SU-DHL-6 (cell line): ENCODE measurements at regions not wholly inside any gene's neighbourhood (a gene's known extent, or its start where the extent isn't known, plus 50 kb on each side); places are given as distances from the start of the nearest gene placed in this dataset.

Source experiments
- H2AFZ ChIP-seq: fragments of 200-600 bp; sonication (generic); 2 replicates; pipeline ENCODE4 v1.6.1; 2014; ENCODE audit warnings: low read depth, mild to moderate bottlenecking, moderate library complexity, mixed read lengths, antibody characterized with exemption, low read length; ENCODE audit not compliant: severe bottlenecking
- H3F3A ChIP-seq: fragments of 200-600 bp; shearing (Covaris generic); 2 replicates; pipeline ENCODE4 v1.6.0; 2016; ENCODE audit warnings: antibody characterized with exemption, mild to moderate bottlenecking; ENCODE audit not compliant: insufficient read depth
- H3K27ac ChIP-seq: fragments of 200-600 bp; sonication (generic); 2 replicates; pipeline ENCODE4 v1.5.1; 2016; ENCODE audit warnings: low read depth, mild to moderate bottlenecking, low read length, moderate library complexity, mixed read lengths
- H3K27me3 ChIP-seq: fragments of 200-600 bp; sonication (generic), shearing (Covaris generic); 2 replicates; pipeline ENCODE4 v1.6.0; 2014; ENCODE audit warnings: mild to moderate bottlenecking, low read length
- H3K36me3 ChIP-seq: fragments of 200-600 bp; sonication (generic); 2 replicates; pipeline ENCODE4 v1.6.1; 2014; ENCODE audit warnings: mild to moderate bottlenecking, low read length, mixed read lengths
- H3K4me2 ChIP-seq: fragments of 300-600, 200-600 bp; shearing (Covaris generic), sonication (generic); 2 replicates; pipeline ENCODE4 v1.6.0; 2014; ENCODE audit warnings: low read length, low read depth, mild to moderate bottlenecking; ENCODE audit not compliant: poor library complexity, severe bottlenecking
- H3K4me3 ChIP-seq: fragments of 200-600 bp; sonication (generic); 2 replicates; pipeline ENCODE4 v1.5.1; 2014; ENCODE audit warnings: antibody characterized with exemption, low read length, mild to moderate bottlenecking, mixed read lengths; ENCODE audit not compliant: insufficient read depth, poor library complexity, severe bottlenecking
- H3K79me2 ChIP-seq: fragments of 200-600 bp; sonication (generic); 2 replicates; pipeline ENCODE4 v1.6.1; 2014; ENCODE audit warnings: mild to moderate bottlenecking, low read length, moderate library complexity; ENCODE audit not compliant: insufficient read depth
- H3K9ac ChIP-seq: fragments of 200-600 bp; sonication (generic); 2 replicates; pipeline ENCODE4 v1.7.0; 2014; ENCODE audit warnings: mild to moderate bottlenecking, low read length
- H3K9me2 ChIP-seq: fragments of 200-600 bp; sonication (generic); replicated peaks from 2 replicates; pipeline ENCODE4 v1.6.1; 2014; ENCODE audit warnings: low read length; ENCODE audit not compliant: insufficient read depth
- H3K9me3 ChIP-seq: fragments of 200-600 bp; sonication (generic); 2 replicates; pipeline ENCODE4 v1.6.1; 2014; ENCODE audit warnings: low read length, mixed read lengths; ENCODE audit not compliant: insufficient read depth
- H4K20me1 ChIP-seq: fragments of 200-600 bp; sonication (generic); 2 replicates; pipeline ENCODE4 v1.6.1; 2014; ENCODE audit warnings: low read depth, mild to moderate bottlenecking, antibody characterized with exemption, low read length, moderate library complexity, mixed read lengths
- CTCF ChIP-seq: fragments of 200-600 bp; sonication (generic); IDR thresholded peaks from one replicate; pipeline ENCODE4 v1.5.1; 2017; ENCODE audit warnings: antibody characterized with exemption, mild to moderate bottlenecking, low read length, moderate library complexity; ENCODE audit not compliant: insufficient read depth, poor library complexity, severe bottlenecking
- EZH2phosphoT487 ChIP-seq: fragments of 200-600 bp; sonication (generic), shearing (Covaris generic); conservative IDR thresholded peaks from 2 replicates; pipeline ENCODE4 v1.6.1; 2018; ENCODE audit warnings: mild to moderate bottlenecking, antibody characterized with exemption, low read length, moderate library complexity, mixed read lengths

- Histone ChIP-seq H4K20me1 (no peaks in the 10 kb centered on the region), H3K9ac (no peak overlapping the region), H3K9me2 (no peaks in the 10 kb centered on the region), H3K79me2 (no peaks in the 10 kb centered on the region), H2AFZ (no peak overlapping the region), H3K4me2 (no peak overlapping the region), H3K27me3 (no peaks in the 10 kb centered on the region), H3F3A (no peaks in the 10 kb centered on the region), H3K27ac (no peak overlapping the region), H3K9me3 (no peaks in the 10 kb centered on the region), H3K4me3 (no peak overlapping the region), H3K36me3 (no peaks in the 10 kb centered on the region)
- TF ChIP-seq CTCF (no peak), EZH2phosphoT487 (no peak)
Observed at GRCh38 chr1:234861761-234862160, 251.8 kb upstream of the IRF2BP2 start.

GRCh38 chr1:234861024-234861620, 251.1 kb upstream of the IRF2BP2 start:
- H3K4me3 ChIP-seq: no peak overlapping the region
- H3K27me3 ChIP-seq: no peaks in the 10 kb centered on the region
- TF ChIP-seq EZH2phosphoT487 (no peak), CTCF (no peak)
- H3K4me2 ChIP-seq: no peak overlapping the region
- no peaks in the 10 kb centered on the region for H3F3A ChIP-seq
- H3K9ac ChIP-seq: no peak overlapping the region
- no peaks in the 10 kb centered on the region for H3K9me2 ChIP-seq
- H3K36me3 ChIP-seq: no peaks in the 10 kb centered on the region
- no peak overlapping the region for H3K27ac ChIP-seq
- no peaks in the 10 kb centered on the region for H3K9me3 ChIP-seq
- no peaks in the 10 kb centered on the region for H4K20me1 ChIP-seq
- H2AFZ ChIP-seq: no peak overlapping the region
- H3K79me2 ChIP-seq: no peaks in the 10 kb centered on the region

GRCh38 chr1:234858722-234859121, 248.7 kb upstream of the IRF2BP2 start:
- no peak overlapping the region for H3K4me2 ChIP-seq
- H3K4me3 ChIP-seq: no peak overlapping the region
- H3K9ac ChIP-seq: no peak overlapping the region
- no peaks in the 10 kb centered on the region for H3K36me3 ChIP-seq
- no peaks in the 10 kb centered on the region for H3K27me3 ChIP-seq
- no peaks in the 10 kb centered on the region for H4K20me1 ChIP-seq
- no peaks in the 10 kb centered on the region for H3K9me2 ChIP-seq
- no peak for TF ChIP-seq EZH2phosphoT487
- no peak for TF ChIP-seq CTCF
- no peaks in the 10 kb centered on the region for H3F3A ChIP-seq
- H3K9me3 ChIP-seq: no peaks in the 10 kb centered on the region
- H3K27ac ChIP-seq: no peak overlapping the region
- no peaks in the 10 kb centered on the region for H3K79me2 ChIP-seq
- H2AFZ ChIP-seq: no peak overlapping the region
